Osteocyte (in vitro differentiated cells): ENCODE measurements at regions not wholly inside any gene's neighbourhood (a gene's known extent, or its start where the extent isn't known, plus 50 kb on each side); places are given as distances from the start of the nearest gene placed in this dataset.

Experiments used
- DNase-seq: peaks from one replicate; pipeline ENCODE4 v3.0.0; 2021; ENCODE audit warnings: mixed read lengths; ENCODE audit not compliant: unreplicated experiment; ENCODE audit errors: extremely low spot score
- H3K27ac Mint-ChIP-seq: one replicate; pipeline ENCODE4 v1.8.0; 2021; ENCODE audit warnings: mild to moderate bottlenecking, mixed read lengths; ENCODE audit not compliant: unreplicated experiment
- H3K27me3 Mint-ChIP-seq: one replicate; pipeline ENCODE4 v1.8.0; 2021; ENCODE audit warnings: mixed read lengths; ENCODE audit not compliant: unreplicated experiment
- H3K36me3 Mint-ChIP-seq: one replicate; pipeline ENCODE4 v1.8.0; 2021; ENCODE audit warnings: mixed read lengths; ENCODE audit not compliant: unreplicated experiment
- H3K4me1 Mint-ChIP-seq: one replicate; pipeline ENCODE4 v1.8.0; 2021; ENCODE audit warnings: mixed read lengths; ENCODE audit not compliant: unreplicated experiment
- H3K4me3 Mint-ChIP-seq: one replicate; pipeline ENCODE4 v1.8.0; 2021; ENCODE audit warnings: mild to moderate bottlenecking, moderate library complexity, mixed read lengths; ENCODE audit not compliant: unreplicated experiment
- H3K9me3 Mint-ChIP-seq: one replicate; pipeline ENCODE4 v1.8.0; 2021; ENCODE audit warnings: mixed read lengths; ENCODE audit not compliant: unreplicated experiment
- TF ChIP-seq, protein P1 (sequence below): fragments of 200-600 bp; sonication (generic); IDR thresholded peaks from 2 replicates; pipeline ENCODE4 v1.5.0; 2021; ENCODE audit warnings: antibody characterized with exemption, mild to moderate bottlenecking, moderate library complexity

GRCh38 chr1:14531519-14531918, 67.0 kb upstream of the KAZN start:
- no peaks in the 10 kb centered on the region for H3K27me3 Mint-ChIP-seq

GRCh38 chr1:14535619-14536355, 62.7 kb upstream of the KAZN start:
- TF ChIP-seq, protein P1, sequence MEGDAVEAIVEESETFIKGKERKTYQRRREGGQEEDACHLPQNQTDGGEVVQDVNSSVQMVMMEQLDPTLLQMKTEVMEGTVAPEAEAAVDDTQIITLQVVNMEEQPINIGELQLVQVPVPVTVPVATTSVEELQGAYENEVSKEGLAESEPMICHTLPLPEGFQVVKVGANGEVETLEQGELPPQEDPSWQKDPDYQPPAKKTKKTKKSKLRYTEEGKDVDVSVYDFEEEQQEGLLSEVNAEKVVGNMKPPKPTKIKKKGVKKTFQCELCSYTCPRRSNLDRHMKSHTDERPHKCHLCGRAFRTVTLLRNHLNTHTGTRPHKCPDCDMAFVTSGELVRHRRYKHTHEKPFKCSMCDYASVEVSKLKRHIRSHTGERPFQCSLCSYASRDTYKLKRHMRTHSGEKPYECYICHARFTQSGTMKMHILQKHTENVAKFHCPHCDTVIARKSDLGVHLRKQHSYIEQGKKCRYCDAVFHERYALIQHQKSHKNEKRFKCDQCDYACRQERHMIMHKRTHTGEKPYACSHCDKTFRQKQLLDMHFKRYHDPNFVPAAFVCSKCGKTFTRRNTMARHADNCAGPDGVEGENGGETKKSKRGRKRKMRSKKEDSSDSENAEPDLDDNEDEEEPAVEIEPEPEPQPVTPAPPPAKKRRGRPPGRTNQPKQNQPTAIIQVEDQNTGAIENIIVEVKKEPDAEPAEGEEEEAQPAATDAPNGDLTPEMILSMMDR: no peak
- no peaks in the 10 kb centered on the region for H3K36me3 Mint-ChIP-seq
- H3K27me3 Mint-ChIP-seq: no peaks in the 10 kb centered on the region
- no peaks in the 10 kb centered on the region for H3K9me3 Mint-ChIP-seq
- H3K27ac Mint-ChIP-seq: no peak overlapping the region
- no peaks in the 10 kb centered on the region for H3K4me1 Mint-ChIP-seq
- DNase-seq: no peak
- H3K4me3 Mint-ChIP-seq: no peak overlapping the region

More at GRCh38 chr1:14531519-14531918, 67.0 kb upstream of the KAZN start:
- TF ChIP-seq, protein P1: no peak
- no peak overlapping the region for H3K4me3 Mint-ChIP-seq
- H3K27ac Mint-ChIP-seq: no peak overlapping the region
- H3K36me3 Mint-ChIP-seq: no peaks in the 10 kb centered on the region
- no peak for DNase-seq
- no peaks in the 10 kb centered on the region for H3K9me3 Mint-ChIP-seq
- no peaks in the 10 kb centered on the region for H3K4me1 Mint-ChIP-seq

GRCh38 chr1:14538335-14538734, 60.1 kb upstream of the KAZN start:
- no peaks in the 10 kb centered on the region for H3K36me3 Mint-ChIP-seq
- DNase-seq: no peak
- H3K4me3 Mint-ChIP-seq: no peak overlapping the region
- H3K27ac Mint-ChIP-seq: no peak overlapping the region
- H3K27me3 Mint-ChIP-seq: no peaks in the 10 kb centered on the region
- H3K9me3 Mint-ChIP-seq: no peaks in the 10 kb centered on the region
- TF ChIP-seq, protein P1: no peak
- no peaks in the 10 kb centered on the region for H3K4me1 Mint-ChIP-seq

DNA sequence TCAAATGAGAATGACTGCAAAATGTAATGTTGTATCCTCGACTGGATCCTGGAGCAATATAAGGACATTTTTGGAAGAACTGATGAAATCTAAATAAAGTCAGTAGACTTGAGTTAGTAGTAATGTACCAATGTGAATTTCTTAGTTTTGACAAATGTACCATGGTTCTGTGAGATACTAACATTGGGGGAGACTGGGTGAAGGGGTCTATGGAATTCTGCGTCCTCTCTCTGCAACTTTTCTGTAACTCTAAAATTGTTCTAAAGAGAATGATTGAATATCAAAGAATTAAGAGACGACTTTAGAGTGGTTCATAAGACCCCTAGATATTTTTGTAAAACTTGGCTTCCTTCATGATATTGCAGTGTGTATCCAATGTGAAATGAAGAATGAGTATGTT, 59.2 kb upstream of the KAZN start:
- no peak for DNase-seq
- Mint-ChIP-seq H3K4me1 (no peaks in the 10 kb centered on the region), H3K36me3 (no peaks in the 10 kb centered on the region), H3K4me3 (no peak overlapping the region), H3K9me3 (no peaks in the 10 kb centered on the region), H3K27me3 (no peaks in the 10 kb centered on the region), H3K27ac (no peak overlapping the region)
- TF ChIP-seq, protein P1: no peak

DNA sequence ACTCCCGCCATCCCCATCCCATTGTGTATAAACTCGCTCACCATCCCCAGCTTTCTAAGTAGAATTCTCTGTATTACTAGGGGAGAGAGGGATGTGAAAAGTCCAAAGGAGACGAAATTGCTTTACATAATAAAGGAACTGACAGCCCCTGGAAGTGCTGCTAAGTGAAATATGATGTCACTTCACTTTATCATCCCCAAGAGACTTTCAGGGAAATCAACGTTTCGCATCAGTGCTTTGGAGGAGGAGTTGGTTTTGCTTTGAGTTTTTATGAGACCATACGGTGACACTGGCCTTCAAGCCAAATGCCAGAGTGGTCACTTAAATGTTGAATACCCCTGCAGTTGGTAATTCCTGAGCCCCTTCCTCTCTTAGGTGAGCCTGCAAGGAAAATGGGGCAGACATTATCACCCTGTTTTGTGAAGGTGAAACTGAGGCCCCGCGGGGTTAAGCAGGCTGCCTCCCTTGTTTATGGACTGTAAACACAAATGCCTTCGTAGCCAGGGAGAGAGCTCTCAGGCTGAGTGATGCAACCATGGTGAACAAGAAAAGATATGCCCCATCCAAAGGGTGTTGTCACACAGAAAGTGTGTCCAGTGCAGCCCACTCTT, 58.4 kb upstream of the KAZN start:
- Mint-ChIP-seq H3K4me3 (no peak overlapping the region), H3K27me3 (peaks cover 1% of the 10 kb centered on the region), H3K9me3 (no peaks in the 10 kb centered on the region), H3K4me1 (no peaks in the 10 kb centered on the region), H3K36me3 (no peaks in the 10 kb centered on the region), H3K27ac (no peak overlapping the region)
- no peak for DNase-seq
- TF ChIP-seq, protein P1: no peak
